SK-N-SH (cell line): ENCODE measurements at regions not wholly inside any gene's neighbourhood (a gene's known extent, or its start where the extent isn't known, plus 50 kb on each side); places are given as distances from the start of the nearest gene placed in this dataset.

ENCODE experiments used
- CTCF ChIA-PET: fragments of 300-600, 350-600 bp; formaldehyde crosslinking; extraction: SDS; loops from one replicate; lab custom pipeline; 2021; lab: Yijun Ruan, JAX
- POLR2A ChIA-PET: fragments of 350-600 bp; sonication (Branson Sonifier 250); formaldehyde crosslinking; extraction: SDS; loops from one replicate; lab custom pipeline; 2020; ENCODE audit warnings: antibody characterized with exemption, inconsistent platforms; lab: Yijun Ruan, JAX
- DNase-seq: peaks from one replicate; pipeline ENCODE4 v3.0.0; 2012
- H2AFZ ChIP-seq: fragments of 200-600 bp; sonication (generic); 2 replicates; pipeline ENCODE4 v1.8.1; 2016; ENCODE audit warnings: antibody characterized with exemption, mild to moderate bottlenecking, low read depth
- H3F3A ChIP-seq: fragments of 200-600 bp; sonication (generic); replicated peaks from 2 replicates; pipeline ENCODE3; 2016; ENCODE audit warnings: antibody characterized with exemption, mild to moderate bottlenecking; ENCODE audit not compliant: insufficient read depth
- H3K27ac ChIP-seq, 2 experiments: fragments of 200-500 bp in 1 of 2; fragments of 200-600 bp in 1 of 2; sonication (Bioruptor generic) in 1 of 2; sonication (generic), shearing (Covaris generic) in 1 of 2; 2 replicates each; pipeline versions ENCODE4 v1.5.1 to v1.6.1; 2014 to 2016; ENCODE audit warnings: low read depth in 2 of 2, inconsistent platforms in 1 of 2, low read length in 1 of 2, mild to moderate bottlenecking in 1 of 2, mixed read lengths in 1 of 2
- H3K27me3 ChIP-seq: fragments of 200-600 bp; sonication (generic), shearing (Covaris generic); 2 replicates; pipeline ENCODE4 v1.6.1; 2016; ENCODE audit warnings: mixed run types; ENCODE audit not compliant: insufficient read depth
- H3K36me3 ChIP-seq, 2 experiments: fragments of 200-500 bp in 1 of 2; fragments of 200-600 bp in 1 of 2; sonication (Bioruptor generic) in 1 of 2; sonication (generic) in 1 of 2; replicated peaks in 1 of 2; 2 replicates each; pipeline versions ENCODE3 to v1.5.1; 2014 to 2016; ENCODE audit warnings: low read length in 1 of 2, mild to moderate bottlenecking in 1 of 2; ENCODE audit not compliant: insufficient read depth in 2 of 2, control insufficient read depth in 1 of 2
- H3K4me1 ChIP-seq, 2 experiments: fragments of 200-500 bp in 1 of 2; fragments of 200-600 bp in 1 of 2; sonication (Bioruptor generic) in 1 of 2; sonication (generic), shearing (Covaris generic) in 1 of 2; 2 replicates each; pipeline versions ENCODE4 v1.5.1 to v1.6.1; 2014 to 2016; ENCODE audit warnings: low read depth in 1 of 2, low read length in 1 of 2, mixed run types in 1 of 2; ENCODE audit not compliant: insufficient read depth in 2 of 2, control insufficient read depth in 1 of 2
- H3K4me2 ChIP-seq: fragments of 200-600 bp; sonication (generic), shearing (Covaris generic); 2 replicates; pipeline ENCODE4 v1.6.1; 2017; ENCODE audit warnings: mixed run types
- H3K4me3 ChIP-seq, 2 experiments: fragments of 200-500 bp in 1 of 2; fragments of 200-600 bp in 1 of 2; sonication (Bioruptor generic) in 1 of 2; sonication (generic), shearing (Covaris generic) in 1 of 2; 2 replicates each; pipeline versions ENCODE4 v1.5.1 to v1.8.1; 2014 to 2016; ENCODE audit warnings: low read depth in 2 of 2, inconsistent platforms in 1 of 2, low read length in 1 of 2, mild to moderate bottlenecking in 1 of 2, mixed read lengths in 1 of 2, moderate library complexity in 1 of 2
- H3K79me2 ChIP-seq: fragments of 200-600 bp; sonication (generic); 2 replicates; pipeline ENCODE4 v1.8.1; 2017; ENCODE audit warnings: mild to moderate bottlenecking; ENCODE audit not compliant: insufficient read depth
- H3K9ac ChIP-seq: fragments of 200-600 bp; sonication (generic); 2 replicates; pipeline ENCODE4 v1.6.1; 2017; ENCODE audit warnings: mixed run types
- H3K9me2 ChIP-seq: fragments of 200-600 bp; sonication (generic); 2 replicates; pipeline ENCODE4 v1.6.1; 2017; ENCODE audit warnings: mixed run types
- H3K9me3 ChIP-seq: fragments of 200-600 bp; sonication (generic); 2 replicates; pipeline ENCODE4 v1.6.1; 2017; ENCODE audit warnings: mixed run types, mild to moderate bottlenecking, moderate library complexity
- H4K20me1 ChIP-seq: fragments of 200-600 bp; sonication (generic); 2 replicates; pipeline ENCODE4 v1.6.1; 2017; ENCODE audit warnings: mild to moderate bottlenecking, mixed run types; ENCODE audit not compliant: insufficient read depth
- CHD2 ChIP-seq: fragments of 150-350 bp; IDR thresholded peaks from 2 replicates; pipeline ENCODE4 v1.6.1; 2018; ENCODE audit warnings: low read length; ENCODE audit not compliant: partially characterized antibody
- EZH2phosphoT487 ChIP-seq: fragments of 200-600 bp; sonication (generic); IDR thresholded peaks from 2 replicates; pipeline ENCODE4 v1.6.1; 2017; ENCODE audit warnings: low read depth, mixed run types, mild to moderate bottlenecking, antibody characterized with exemption, moderate library complexity, borderline replicate concordance
- FOXM1 ChIP-seq: IDR thresholded peaks from 2 replicates; pipeline ENCODE4 v1.4.0; 2012; ENCODE audit warnings: low read depth, mild to moderate bottlenecking
- MXI1 ChIP-seq: IDR thresholded peaks from 2 replicates; pipeline ENCODE4 v1.6.1; 2012; ENCODE audit warnings: mild to moderate bottlenecking, low read depth, low read length, improper control_type of control experiment
- POLR2AphosphoS5 ChIP-seq: IDR thresholded peaks from 2 replicates; pipeline ENCODE4 v1.6.1; 2012; ENCODE audit warnings: low read depth, low read length
- RAD21 ChIP-seq: IDR thresholded peaks from 2 replicates; pipeline ENCODE4 v1.6.1; 2012; ENCODE audit warnings: mild to moderate bottlenecking, low read length
- RFX5 ChIP-seq: IDR thresholded peaks from 2 replicates; pipeline ENCODE4 v1.6.1; 2012; ENCODE audit warnings: mild to moderate bottlenecking, improper control_type of control experiment, low read length
- TEAD4 ChIP-seq: IDR thresholded peaks from 2 replicates; pipeline ENCODE4 v1.4.0; 2012; ENCODE audit warnings: mild to moderate bottlenecking, borderline replicate concordance; ENCODE audit not compliant: insufficient read depth
- YY1 ChIP-seq: IDR thresholded peaks from 2 replicates; pipeline ENCODE4 v1.4.0; 2012; ENCODE audit warnings: low read depth, mild to moderate bottlenecking
- WGBS: methylation state at CpG from one replicate; pipeline ENCODE4 v1.1.6; 2017; ENCODE audit warnings: low lambda C conversion rate; 5-methylcytosine and 5-hydroxymethylcytosine counted together
- TF ChIP-seq, protein P1 (sequence below): IDR thresholded peaks from 2 replicates; pipeline ENCODE4 v1.4.0; 2012; ENCODE audit warnings: low read depth, borderline replicate concordance
- TF ChIP-seq, protein P2 (sequence below): IDR thresholded peaks from 2 replicates; pipeline ENCODE4 v1.4.0; 2012; ENCODE audit warnings: low read depth, borderline replicate concordance
- TF ChIP-seq, protein P3 (sequence below): fragments of 150-350 bp; IDR thresholded peaks from 2 replicates; pipeline ENCODE4 v1.6.1; 2016; ENCODE audit warnings: mild to moderate bottlenecking, low read depth, low read length
- TF ChIP-seq, protein P4 (sequence below): IDR thresholded peaks from 2 replicates; pipeline ENCODE4 v1.4.0; 2012; ENCODE audit warnings: low read depth

DNA sequence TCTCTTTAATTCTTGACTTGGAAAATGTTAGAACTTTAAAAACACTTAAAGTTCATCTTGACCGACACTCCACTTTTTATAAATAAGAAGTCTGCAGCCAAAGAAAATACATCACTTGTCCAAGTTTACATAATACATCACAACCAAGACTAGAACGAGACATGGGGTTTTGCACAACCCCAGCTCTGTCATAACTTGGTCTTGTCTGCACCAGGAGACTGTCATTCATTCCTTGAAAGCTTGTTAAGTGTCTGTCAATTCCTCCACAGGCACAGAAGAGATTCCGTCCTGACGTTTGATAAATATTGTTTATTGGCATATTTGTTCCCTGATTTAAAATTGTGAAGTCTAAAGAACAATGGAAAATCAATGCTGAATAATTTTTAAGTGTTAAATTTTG, 139.5 kb upstream of the SETBP1 start:
- no peaks in the 10 kb centered on the region for H3K36me3 ChIP-seq
- WGBS: 85% methylated on average over 4 of the region's 4 CpGs
- no peaks in the 10 kb centered on the region for H3K9me3 ChIP-seq
- H3K4me2 ChIP-seq: no peak overlapping the region
- ChIA-PET POLR2A (no interaction called here), CTCF (interaction anchor here (0.6 to 1.0 kb wide), 2 partner anchors 14 to 38 kb away, joined by 3 read pairs; no protein-coding TSS in a partner anchor)
- DNase-seq: no peak
- no peak overlapping the region for H3K27ac ChIP-seq
- H2AFZ ChIP-seq: no peak overlapping the region
- no peaks in the 10 kb centered on the region for H4K20me1 ChIP-seq
- H3K4me1 ChIP-seq: peaks cover 3 to 10% of the 10 kb centered on the region in 2 experiments; a peak in 3 of 4 replicates
- H3K9me2 ChIP-seq: no peaks in the 10 kb centered on the region
- peaks cover 7% of the 10 kb centered on the region for H3F3A ChIP-seq
- H3K79me2 ChIP-seq: no peaks in the 10 kb centered on the region
- TF ChIP-seq, protein P1, sequence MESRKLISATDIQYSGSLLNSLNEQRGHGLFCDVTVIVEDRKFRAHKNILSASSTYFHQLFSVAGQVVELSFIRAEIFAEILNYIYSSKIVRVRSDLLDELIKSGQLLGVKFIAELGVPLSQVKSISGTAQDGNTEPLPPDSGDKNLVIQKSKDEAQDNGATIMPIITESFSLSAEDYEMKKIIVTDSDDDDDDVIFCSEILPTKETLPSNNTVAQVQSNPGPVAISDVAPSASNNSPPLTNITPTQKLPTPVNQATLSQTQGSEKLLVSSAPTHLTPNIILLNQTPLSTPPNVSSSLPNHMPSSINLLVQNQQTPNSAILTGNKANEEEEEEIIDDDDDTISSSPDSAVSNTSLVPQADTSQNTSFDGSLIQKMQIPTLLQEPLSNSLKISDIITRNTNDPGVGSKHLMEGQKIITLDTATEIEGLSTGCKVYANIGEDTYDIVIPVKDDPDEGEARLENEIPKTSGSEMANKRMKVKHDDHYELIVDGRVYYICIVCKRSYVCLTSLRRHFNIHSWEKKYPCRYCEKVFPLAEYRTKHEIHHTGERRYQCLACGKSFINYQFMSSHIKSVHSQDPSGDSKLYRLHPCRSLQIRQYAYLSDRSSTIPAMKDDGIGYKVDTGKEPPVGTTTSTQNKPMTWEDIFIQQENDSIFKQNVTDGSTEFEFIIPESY: no peak
- TF ChIP-seq, protein P2, sequence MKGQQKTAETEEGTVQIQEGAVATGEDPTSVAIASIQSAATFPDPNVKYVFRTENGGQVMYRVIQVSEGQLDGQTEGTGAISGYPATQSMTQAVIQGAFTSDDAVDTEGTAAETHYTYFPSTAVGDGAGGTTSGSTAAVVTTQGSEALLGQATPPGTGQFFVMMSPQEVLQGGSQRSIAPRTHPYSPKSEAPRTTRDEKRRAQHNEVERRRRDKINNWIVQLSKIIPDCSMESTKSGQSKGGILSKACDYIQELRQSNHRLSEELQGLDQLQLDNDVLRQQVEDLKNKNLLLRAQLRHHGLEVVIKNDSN: no peak
- TF ChIP-seq TEAD4 (no peak), RFX5 (no peak), YY1 (no peak)
- no peak overlapping the region for H3K9ac ChIP-seq
- H3K27me3 ChIP-seq: no peaks in the 10 kb centered on the region
- no peak overlapping the region for H3K4me3 ChIP-seq

DNA sequence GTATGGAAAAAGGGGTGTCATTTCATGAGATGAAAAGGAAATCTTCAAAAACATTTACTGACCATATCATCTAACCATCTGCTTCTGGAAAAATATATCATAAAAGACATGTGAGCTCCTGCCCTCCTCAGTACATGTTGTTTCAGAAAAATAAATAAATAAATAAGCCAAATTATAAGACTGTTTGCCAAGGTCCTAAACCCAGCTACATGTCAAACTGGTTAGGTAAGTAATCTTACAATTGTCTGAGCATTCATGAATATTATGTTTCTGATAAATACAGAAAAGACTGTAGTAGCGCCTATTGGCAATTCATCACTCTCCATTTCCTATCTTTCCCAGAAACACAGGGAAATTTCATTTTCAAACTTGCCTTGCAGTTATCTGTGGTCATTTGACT, 138.9 kb upstream of the SETBP1 start:
- H3K36me3 ChIP-seq: no peaks in the 10 kb centered on the region

More for the DNA sequence above, 138.9 kb upstream of the SETBP1 start:
- H3K4me2 ChIP-seq: no peak overlapping the region
- no peaks in the 10 kb centered on the region for H4K20me1 ChIP-seq
- H3K9ac ChIP-seq: no peak overlapping the region
- H3K9me2 ChIP-seq: no peaks in the 10 kb centered on the region
- no peaks in the 10 kb centered on the region for H3K79me2 ChIP-seq
- no peak for DNase-seq
- peaks cover 5% of the 10 kb centered on the region for H3F3A ChIP-seq
- H2AFZ ChIP-seq: no peak overlapping the region
- no peak overlapping the region for H3K27ac ChIP-seq
- no peaks in the 10 kb centered on the region for H3K9me3 ChIP-seq
- TF ChIP-seq, protein P3, sequence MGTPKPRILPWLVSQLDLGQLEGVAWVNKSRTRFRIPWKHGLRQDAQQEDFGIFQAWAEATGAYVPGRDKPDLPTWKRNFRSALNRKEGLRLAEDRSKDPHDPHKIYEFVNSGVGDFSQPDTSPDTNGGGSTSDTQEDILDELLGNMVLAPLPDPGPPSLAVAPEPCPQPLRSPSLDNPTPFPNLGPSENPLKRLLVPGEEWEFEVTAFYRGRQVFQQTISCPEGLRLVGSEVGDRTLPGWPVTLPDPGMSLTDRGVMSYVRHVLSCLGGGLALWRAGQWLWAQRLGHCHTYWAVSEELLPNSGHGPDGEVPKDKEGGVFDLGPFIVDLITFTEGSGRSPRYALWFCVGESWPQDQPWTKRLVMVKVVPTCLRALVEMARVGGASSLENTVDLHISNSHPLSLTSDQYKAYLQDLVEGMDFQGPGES: no peak
- TF ChIP-seq, protein P2: no peak
- TF ChIP-seq FOXM1 (no peak), MXI1 (no peak), EZH2phosphoT487 (no peak), RAD21 (no peak), POLR2AphosphoS5 (no peak), CHD2 (no peak)
- TF ChIP-seq, protein P4, sequence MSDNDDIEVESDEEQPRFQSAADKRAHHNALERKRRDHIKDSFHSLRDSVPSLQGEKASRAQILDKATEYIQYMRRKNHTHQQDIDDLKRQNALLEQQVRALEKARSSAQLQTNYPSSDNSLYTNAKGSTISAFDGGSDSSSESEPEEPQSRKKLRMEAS: no peak
- H3K4me3 ChIP-seq: no peak overlapping the region
- peaks cover 0 to 4% of the 10 kb centered on the region in 2 experiments; a peak in 3 of 4 replicates for H3K4me1 ChIP-seq
- CTCF ChIA-PET: interaction anchor here (0.6 kb wide), 1 partner anchor 38 kb away, joined by 3 read pairs; no protein-coding TSS in a partner anchor
- POLR2A ChIA-PET: no interaction called here
- WGBS: 0% methylated on average over 1 of the region's 1 CpG
- no peaks in the 10 kb centered on the region for H3K27me3 ChIP-seq
